A673 (cell line): ENCODE measurements at regions not wholly inside any gene's neighbourhood (a gene's known extent, or its start where the extent isn't known, plus 50 kb on each side); places are given as distances from the start of the nearest gene placed in this dataset.

Source experiments
- EZH2 ChIP-seq: fragments of 200-600 bp; sonication (generic); IDR thresholded peaks from 2 replicates; pipeline ENCODE4 v1.6.1; 2017; ENCODE audit warnings: borderline replicate concordance, low read depth, mild to moderate bottlenecking, mixed read lengths, antibody characterized with exemption, low read length; ENCODE audit not compliant: poor library complexity, severe bottlenecking
- TF ChIP-seq, protein P1 (sequence below): fragments of 300-800, 200-600 bp; sonication (generic); conservative IDR thresholded peaks from 2 replicates; pipeline ENCODE4 v1.5.1; 2017; ENCODE audit warnings: low read depth, mild to moderate bottlenecking, antibody characterized with exemption, low read length, moderate library complexity, mixed read lengths

DNA sequence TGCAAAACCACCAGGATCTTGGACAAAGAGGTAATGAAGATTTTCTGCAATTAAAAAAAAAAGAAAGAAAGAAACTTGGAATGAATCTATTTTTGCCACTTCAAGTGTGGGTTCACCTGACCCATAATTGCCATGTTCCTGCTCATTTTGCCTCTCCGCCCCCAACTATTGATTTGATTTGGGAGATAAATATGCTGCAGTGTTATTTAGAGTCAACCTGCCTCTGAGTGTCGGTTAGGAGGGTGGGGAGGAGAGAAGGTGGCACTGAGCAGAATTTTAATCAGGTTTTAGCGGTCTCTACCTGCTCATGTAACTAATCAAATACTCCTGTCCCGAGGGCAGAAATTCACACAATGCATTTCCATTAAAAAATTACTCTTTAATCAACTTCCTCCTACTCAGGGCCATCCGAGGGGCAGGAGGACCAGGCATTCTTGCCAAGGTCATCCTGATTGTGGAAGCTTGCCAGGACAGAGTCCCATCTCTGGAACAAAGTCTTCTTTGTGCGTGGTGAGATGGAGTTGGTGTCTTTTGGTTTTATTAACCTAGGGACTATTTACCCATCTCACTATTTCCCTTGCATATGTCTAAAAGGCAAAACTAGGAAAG is 300.1 kb downstream of the CDH26 start:
- TF ChIP-seq, protein P1, sequence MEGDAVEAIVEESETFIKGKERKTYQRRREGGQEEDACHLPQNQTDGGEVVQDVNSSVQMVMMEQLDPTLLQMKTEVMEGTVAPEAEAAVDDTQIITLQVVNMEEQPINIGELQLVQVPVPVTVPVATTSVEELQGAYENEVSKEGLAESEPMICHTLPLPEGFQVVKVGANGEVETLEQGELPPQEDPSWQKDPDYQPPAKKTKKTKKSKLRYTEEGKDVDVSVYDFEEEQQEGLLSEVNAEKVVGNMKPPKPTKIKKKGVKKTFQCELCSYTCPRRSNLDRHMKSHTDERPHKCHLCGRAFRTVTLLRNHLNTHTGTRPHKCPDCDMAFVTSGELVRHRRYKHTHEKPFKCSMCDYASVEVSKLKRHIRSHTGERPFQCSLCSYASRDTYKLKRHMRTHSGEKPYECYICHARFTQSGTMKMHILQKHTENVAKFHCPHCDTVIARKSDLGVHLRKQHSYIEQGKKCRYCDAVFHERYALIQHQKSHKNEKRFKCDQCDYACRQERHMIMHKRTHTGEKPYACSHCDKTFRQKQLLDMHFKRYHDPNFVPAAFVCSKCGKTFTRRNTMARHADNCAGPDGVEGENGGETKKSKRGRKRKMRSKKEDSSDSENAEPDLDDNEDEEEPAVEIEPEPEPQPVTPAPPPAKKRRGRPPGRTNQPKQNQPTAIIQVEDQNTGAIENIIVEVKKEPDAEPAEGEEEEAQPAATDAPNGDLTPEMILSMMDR, result no peak
- TF ChIP-seq EZH2, result no peak
